ENCODE measurements at regions not wholly inside any gene's neighbourhood (a gene's known extent, or its start where the extent isn't known, plus 50 kb on each side); places are given as distances from the start of the nearest gene placed in this dataset.

GRCh38 chr16:48997081-48997615 is 284.5 kb downstream of the CBLN1 start:
- DNase-seq (ENCODE audit: low spot score) = no peak
- Histone ChIP-seq H3K27me3 (ENCODE audit: insufficient read depth, poor library complexity, severe bottlenecking) (no peaks in the 10 kb centered on the region), H3K4me3 (ENCODE audit: severe bottlenecking) (no peak overlapping the region), H3K36me3 (ENCODE audit: low read depth) (no peaks in the 10 kb centered on the region), H3K27ac (ENCODE audit: poor library complexity, severe bottlenecking) (no peak overlapping the region), H3K9me3 (ENCODE audit: severe bottlenecking) (no peaks in the 10 kb centered on the region), H3K4me1 (ENCODE audit: insufficient read depth, poor library complexity, severe bottlenecking) (no peaks in the 10 kb centered on the region)
- TF ChIP-seq, protein P1, sequence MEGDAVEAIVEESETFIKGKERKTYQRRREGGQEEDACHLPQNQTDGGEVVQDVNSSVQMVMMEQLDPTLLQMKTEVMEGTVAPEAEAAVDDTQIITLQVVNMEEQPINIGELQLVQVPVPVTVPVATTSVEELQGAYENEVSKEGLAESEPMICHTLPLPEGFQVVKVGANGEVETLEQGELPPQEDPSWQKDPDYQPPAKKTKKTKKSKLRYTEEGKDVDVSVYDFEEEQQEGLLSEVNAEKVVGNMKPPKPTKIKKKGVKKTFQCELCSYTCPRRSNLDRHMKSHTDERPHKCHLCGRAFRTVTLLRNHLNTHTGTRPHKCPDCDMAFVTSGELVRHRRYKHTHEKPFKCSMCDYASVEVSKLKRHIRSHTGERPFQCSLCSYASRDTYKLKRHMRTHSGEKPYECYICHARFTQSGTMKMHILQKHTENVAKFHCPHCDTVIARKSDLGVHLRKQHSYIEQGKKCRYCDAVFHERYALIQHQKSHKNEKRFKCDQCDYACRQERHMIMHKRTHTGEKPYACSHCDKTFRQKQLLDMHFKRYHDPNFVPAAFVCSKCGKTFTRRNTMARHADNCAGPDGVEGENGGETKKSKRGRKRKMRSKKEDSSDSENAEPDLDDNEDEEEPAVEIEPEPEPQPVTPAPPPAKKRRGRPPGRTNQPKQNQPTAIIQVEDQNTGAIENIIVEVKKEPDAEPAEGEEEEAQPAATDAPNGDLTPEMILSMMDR (IDR thresholded peaks at IDR 0.05; ENCODE audit: poor library complexity, severe bottlenecking) = no peak
- ATAC-seq (ENCODE audit: low read depth) = no peak

GRCh38 chr16:48978501-48978900 is 303.1 kb downstream of the CBLN1 start:
- ATAC-seq (ENCODE audit: low read depth) (0 out of 3 replicates have a peak, but pooled peaks have one; percentile 29), DNase-seq (ENCODE audit: low spot score) (no peak)
- TF ChIP-seq, protein P1 (IDR thresholded peaks at IDR 0.05; ENCODE audit: poor library complexity, severe bottlenecking) = no peak

DNA sequence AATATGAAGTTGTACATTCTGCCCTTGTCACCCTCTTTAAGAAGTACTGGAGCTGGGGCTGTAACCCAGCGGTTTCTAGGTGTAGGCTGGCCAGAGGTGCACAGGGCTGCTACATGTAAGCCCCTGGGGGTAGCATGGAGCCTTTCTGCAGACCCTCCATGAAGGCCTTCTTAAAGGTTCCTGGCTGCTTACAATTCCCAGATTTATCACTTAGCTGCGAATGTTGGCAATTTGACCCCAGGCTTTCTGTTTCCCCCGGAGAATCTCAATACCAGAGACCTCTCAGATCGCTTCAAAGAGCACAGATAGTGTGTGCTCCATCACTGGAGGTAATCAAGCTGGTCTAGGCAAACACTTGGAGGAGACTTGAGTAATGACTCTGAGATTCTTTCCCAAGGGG is 309.4 kb downstream of the CBLN1 start:
- DNase-seq (ENCODE audit: low spot score) (no peak), ATAC-seq (ENCODE audit: low read depth) (no peak; the same call in 2 of the 3 replicates)
- Histone ChIP-seq H3K4me1 (ENCODE audit: insufficient read depth, poor library complexity, severe bottlenecking) (peaks cover 21% of the 10 kb centered on the region), H3K9me3 (ENCODE audit: severe bottlenecking) (no peaks in the 10 kb centered on the region), H3K27me3 (ENCODE audit: insufficient read depth, poor library complexity, severe bottlenecking) (no peaks in the 10 kb centered on the region), H3K36me3 (ENCODE audit: low read depth) (no peaks in the 10 kb centered on the region), H3K4me3 (ENCODE audit: severe bottlenecking) (no peak overlapping the region), H3K27ac (ENCODE audit: poor library complexity, severe bottlenecking) (peak overlapping the region; percentile 93)
- TF ChIP-seq, protein P1 (IDR thresholded peaks at IDR 0.05; ENCODE audit: poor library complexity, severe bottlenecking) = no peak

More at GRCh38 chr16:48978501-48978900, 303.1 kb downstream of the CBLN1 start:
- Histone ChIP-seq H3K36me3 (ENCODE audit: low read depth) (no peaks in the 10 kb centered on the region), H3K27me3 (ENCODE audit: insufficient read depth, poor library complexity, severe bottlenecking) (no peaks in the 10 kb centered on the region), H3K27ac (ENCODE audit: poor library complexity, severe bottlenecking) (no peak overlapping the region), H3K4me3 (ENCODE audit: severe bottlenecking) (no peak overlapping the region), H3K9me3 (ENCODE audit: severe bottlenecking) (no peaks in the 10 kb centered on the region), H3K4me1 (ENCODE audit: insufficient read depth, poor library complexity, severe bottlenecking) (no peaks in the 10 kb centered on the region)

GRCh38 chr16:48971571-48972077 is 310.0 kb downstream of the CBLN1 start:
- H3K36me3 ChIP-seq (ENCODE audit: low read depth) = no peaks in the 10 kb centered on the region
- ATAC-seq (ENCODE audit: low read depth) = peak; percentile 90
- H3K27me3 ChIP-seq (ENCODE audit: insufficient read depth, poor library complexity, severe bottlenecking) = no peaks in the 10 kb centered on the region
- TF ChIP-seq, protein P1 (IDR thresholded peaks at IDR 0.05; ENCODE audit: poor library complexity, severe bottlenecking) = no peak
- H3K9me3 ChIP-seq (ENCODE audit: severe bottlenecking) = no peaks in the 10 kb centered on the region
- H3K4me1 ChIP-seq (ENCODE audit: insufficient read depth, poor library complexity, severe bottlenecking) = peaks cover 21% of the 10 kb centered on the region
- peak; percentile 87 for DNase-seq (ENCODE audit: low spot score)
- peak overlapping the region; percentile 93 for H3K27ac ChIP-seq (ENCODE audit: poor library complexity, severe bottlenecking)
- no peak overlapping the region for H3K4me3 ChIP-seq (ENCODE audit: severe bottlenecking)

GRCh38 chr16:48970216-48970615 is 311.4 kb downstream of the CBLN1 start:
- no peaks in the 10 kb centered on the region for H3K36me3 ChIP-seq (ENCODE audit: low read depth)
- peak overlapping the region; percentile 93 for H3K27ac ChIP-seq (ENCODE audit: poor library complexity, severe bottlenecking)
- no peaks in the 10 kb centered on the region for H3K27me3 ChIP-seq (ENCODE audit: insufficient read depth, poor library complexity, severe bottlenecking)
- no peaks in the 10 kb centered on the region for H3K9me3 ChIP-seq (ENCODE audit: severe bottlenecking)
- TF ChIP-seq, protein P1 (IDR thresholded peaks at IDR 0.05; ENCODE audit: poor library complexity, severe bottlenecking) = no peak
- no peak for DNase-seq (ENCODE audit: low spot score)
- ATAC-seq (ENCODE audit: low read depth) = no peak
- H3K4me3 ChIP-seq (ENCODE audit: severe bottlenecking) = no peak overlapping the region
- H3K4me1 ChIP-seq (ENCODE audit: insufficient read depth, poor library complexity, severe bottlenecking) = peaks cover 28% of the 10 kb centered on the region

Measured in RWPE2 (cell line).